OCI-LY1 (cell line): ENCODE measurements at regions not wholly inside any gene's neighbourhood (a gene's known extent, or its start where the extent isn't known, plus 50 kb on each side); places are given as distances from the start of the nearest gene placed in this dataset.

ENCODE experiments used
- CTCF ChIP-seq: fragments of 200-600 bp; sonication (generic), shearing (Covaris generic); IDR thresholded peaks from 2 replicates; pipeline ENCODE4 v1.5.1; 2017; ENCODE audit warnings: mild to moderate bottlenecking, antibody characterized with exemption, low read length, moderate library complexity, mixed read lengths
- EZH2 ChIP-seq: fragments of 200-600 bp; sonication (generic), shearing (Covaris generic); IDR thresholded peaks from 2 replicates; pipeline ENCODE4 v1.8.0; 2017; ENCODE audit warnings: borderline replicate concordance, mixed run types, mild to moderate bottlenecking, antibody characterized with exemption, low read length, moderate library complexity, mixed read lengths

- TF ChIP-seq CTCF (no peak), EZH2 (no peak)
Observed at GRCh38 chr7:86933295-86933845, 126.1 kb downstream of the ELAPOR2 start.
